ENCODE measurements at regions not wholly inside any gene's neighbourhood (a gene's known extent, or its start where the extent isn't known, plus 50 kb on each side); places are given as distances from the start of the nearest gene placed in this dataset.

DNA sequence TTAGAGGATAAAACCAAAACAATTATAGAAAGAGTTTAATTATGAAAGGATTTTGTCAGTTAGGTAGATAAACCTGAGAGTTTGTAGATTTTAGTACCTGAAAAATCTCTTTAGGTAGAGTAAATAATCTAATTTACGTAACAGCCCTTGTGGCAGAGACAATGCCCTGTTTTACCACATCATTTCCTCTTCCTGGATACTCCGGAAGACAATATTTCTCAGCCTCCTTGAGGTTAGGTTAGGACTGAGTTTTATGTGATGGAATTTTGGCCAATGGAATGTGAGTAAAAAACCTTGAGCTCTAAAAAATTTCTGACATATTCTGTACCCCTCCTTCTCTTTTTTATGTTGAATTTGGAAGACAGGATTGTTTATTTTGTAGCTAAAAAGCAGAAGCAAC is 50.7 kb upstream of the TPRG1 start:
- no peak overlapping the region for H3K4me3 ChIP-seq (ENCODE audit: low read length)
- Mint-ChIP-seq H3K36me3 (ENCODE audit: low read depth) (no peaks in the 10 kb centered on the region), H3K27me3 (ENCODE audit: insufficient read depth) (no peaks in the 10 kb centered on the region), H3K4me3 (no peak overlapping the region), H3K27ac (no peak overlapping the region), H3K9me3 (peaks cover 28% of the 10 kb centered on the region), H3K4me1 (peaks cover 2% of the 10 kb centered on the region)
- peaks cover 5% of the 10 kb centered on the region for H3K4me1 ChIP-seq (ENCODE audit: control insufficient read depth, insufficient read depth, low read length)
- peaks cover 28% of the 10 kb centered on the region for H3K9me3 ChIP-seq (ENCODE audit: control insufficient read depth, low read length)
- no peaks in the 10 kb centered on the region for H3K27me3 ChIP-seq (ENCODE audit: control insufficient read depth, insufficient read depth, low read length, poor library complexity, severe bottlenecking)
- 90% methylated on average over 1 of the region's 2 CpGs; no CpG with 5 or more reads in 1 of the 2 experiments for WGBS, 2 experiments (ENCODE audit: insufficient coverage in 1 of 2, insufficient read length in 1 of 2)
- DNase-seq: no peak
- TF ChIP-seq, protein P1, sequence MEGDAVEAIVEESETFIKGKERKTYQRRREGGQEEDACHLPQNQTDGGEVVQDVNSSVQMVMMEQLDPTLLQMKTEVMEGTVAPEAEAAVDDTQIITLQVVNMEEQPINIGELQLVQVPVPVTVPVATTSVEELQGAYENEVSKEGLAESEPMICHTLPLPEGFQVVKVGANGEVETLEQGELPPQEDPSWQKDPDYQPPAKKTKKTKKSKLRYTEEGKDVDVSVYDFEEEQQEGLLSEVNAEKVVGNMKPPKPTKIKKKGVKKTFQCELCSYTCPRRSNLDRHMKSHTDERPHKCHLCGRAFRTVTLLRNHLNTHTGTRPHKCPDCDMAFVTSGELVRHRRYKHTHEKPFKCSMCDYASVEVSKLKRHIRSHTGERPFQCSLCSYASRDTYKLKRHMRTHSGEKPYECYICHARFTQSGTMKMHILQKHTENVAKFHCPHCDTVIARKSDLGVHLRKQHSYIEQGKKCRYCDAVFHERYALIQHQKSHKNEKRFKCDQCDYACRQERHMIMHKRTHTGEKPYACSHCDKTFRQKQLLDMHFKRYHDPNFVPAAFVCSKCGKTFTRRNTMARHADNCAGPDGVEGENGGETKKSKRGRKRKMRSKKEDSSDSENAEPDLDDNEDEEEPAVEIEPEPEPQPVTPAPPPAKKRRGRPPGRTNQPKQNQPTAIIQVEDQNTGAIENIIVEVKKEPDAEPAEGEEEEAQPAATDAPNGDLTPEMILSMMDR (conservative IDR thresholded peaks at IDR 0.05): no peak
- no peak overlapping the region for H3K9ac ChIP-seq (ENCODE audit: extremely low read depth, low read length, poor library complexity, severe bottlenecking)
- H3K36me3 ChIP-seq (ENCODE audit: control insufficient read depth, insufficient read depth, low read length): no peaks in the 10 kb centered on the region
- H3K27ac ChIP-seq (ENCODE audit: low read depth, low read length): no peak overlapping the region

Data from endodermal cell (in vitro differentiated cells).